ENCODE measurements at regions not wholly inside any gene's neighbourhood (a gene's known extent, or its start where the extent isn't known, plus 50 kb on each side); places are given as distances from the start of the nearest gene placed in this dataset.

GRCh38 chr5:74477761-74478160, 162.8 kb downstream of the ENC1 start:
- intact Hi-C loops (cut with micrococcal nuclease) = no loop called here
- Histone ChIP-seq H2AFZ (ENCODE audit: low read depth, low read length) (no peak overlapping the region), H3K4me3 (replicated peaks in 1 of 3; ENCODE audit: insufficient read depth in 1 of 3, low read depth in 1 of 3, low read length in 3 of 3) (no peak overlapping the region), H3K9me3 (replicated peaks; ENCODE audit: control insufficient read depth, insufficient read depth, low read length) (no peaks in the 10 kb centered on the region), H3K4me1 (ENCODE audit: control insufficient read depth, extremely low read depth, insufficient read depth, low read length) (no peaks in the 10 kb centered on the region), H3K79me2 (ENCODE audit: control insufficient read depth, insufficient read depth, low read length) (no peaks in the 10 kb centered on the region), H3K36me3 (ENCODE audit: control insufficient read depth in 2 of 2, extremely low read depth in 1 of 2, insufficient read depth in 2 of 2, low read length in 2 of 2) (no peaks in the 10 kb centered on the region), H3K9me1 (replicated peaks; ENCODE audit: control insufficient read depth, extremely low read depth, insufficient read depth, low read length) (no peaks in the 10 kb centered on the region), H3K4me2 (ENCODE audit: insufficient read depth, low read length) (no peak overlapping the region), H3K9ac (replicated peaks; ENCODE audit: extremely low read depth, insufficient read depth, low read length) (no peak overlapping the region), H4K20me1 (replicated peaks; ENCODE audit: control insufficient read depth, extremely low read depth, insufficient read depth, low read length) (no peaks in the 10 kb centered on the region), H3K27ac (ENCODE audit: insufficient read depth, low read depth, low read length) (no peak overlapping the region), H3K27me3 (ENCODE audit: control insufficient read depth in 2 of 2, insufficient read depth in 2 of 2, low read length in 2 of 2) (peaks cover 0 to 4% of the 10 kb centered on the region in 2 experiments)
- no TSS peak for BruUV-seq (replicated peaks)
- dilution Hi-C loops (cut with MboI; ENCODE audit: extremely low pct_ligation_motif_present, low sequenced_read_pairs) = no loop called here
- TF ChIP-seq MYC (IDR thresholded peaks at IDR 0.05; ENCODE audit: low read depth, low read length) (no peak), POLR2AphosphoS5 (IDR thresholded peaks at IDR 0.05; ENCODE audit: insufficient read depth, low read depth, low read length) (no peak), JUN (IDR thresholded peaks at IDR 0.05; ENCODE audit: borderline replicate concordance, insufficient read depth, insufficient read length, low read depth) (no peak), CTCF (IDR thresholded peaks at IDR 0.05; ENCODE audit: extremely low read depth in 1 of 2, insufficient read depth in 1 of 2, low read depth in 1 of 2, low read length in 2 of 2) (no peak), POLR2A (IDR thresholded peaks at IDR 0.05; ENCODE audit: low read depth, low read length) (no peak), FOS (IDR thresholded peaks at IDR 0.05; ENCODE audit: borderline replicate concordance, insufficient read depth, low read length) (no peak)
- TF ChIP-seq, protein P1, sequence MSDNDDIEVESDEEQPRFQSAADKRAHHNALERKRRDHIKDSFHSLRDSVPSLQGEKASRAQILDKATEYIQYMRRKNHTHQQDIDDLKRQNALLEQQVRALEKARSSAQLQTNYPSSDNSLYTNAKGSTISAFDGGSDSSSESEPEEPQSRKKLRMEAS (IDR thresholded peaks at IDR 0.05; ENCODE audit: insufficient read depth, insufficient read length) = no peak
- ChIA-PET CTCF (no interaction called here), POLR2A (no interaction called here)
- DNase-seq (ENCODE audit: low read depth, low spot score) (no peak), FAIRE-seq (no peak)

Measured in endothelial cell of umbilical vein (primary cell).